ENCODE measurements at regions not wholly inside any gene's neighbourhood (a gene's known extent, or its start where the extent isn't known, plus 50 kb on each side); places are given as distances from the start of the nearest gene placed in this dataset.
"Not testable (repeated sequence)": the region's sequence is repeated elsewhere in the genome, so short reads cannot be mapped to it uniquely, and the experiment has no call there.

DNA sequence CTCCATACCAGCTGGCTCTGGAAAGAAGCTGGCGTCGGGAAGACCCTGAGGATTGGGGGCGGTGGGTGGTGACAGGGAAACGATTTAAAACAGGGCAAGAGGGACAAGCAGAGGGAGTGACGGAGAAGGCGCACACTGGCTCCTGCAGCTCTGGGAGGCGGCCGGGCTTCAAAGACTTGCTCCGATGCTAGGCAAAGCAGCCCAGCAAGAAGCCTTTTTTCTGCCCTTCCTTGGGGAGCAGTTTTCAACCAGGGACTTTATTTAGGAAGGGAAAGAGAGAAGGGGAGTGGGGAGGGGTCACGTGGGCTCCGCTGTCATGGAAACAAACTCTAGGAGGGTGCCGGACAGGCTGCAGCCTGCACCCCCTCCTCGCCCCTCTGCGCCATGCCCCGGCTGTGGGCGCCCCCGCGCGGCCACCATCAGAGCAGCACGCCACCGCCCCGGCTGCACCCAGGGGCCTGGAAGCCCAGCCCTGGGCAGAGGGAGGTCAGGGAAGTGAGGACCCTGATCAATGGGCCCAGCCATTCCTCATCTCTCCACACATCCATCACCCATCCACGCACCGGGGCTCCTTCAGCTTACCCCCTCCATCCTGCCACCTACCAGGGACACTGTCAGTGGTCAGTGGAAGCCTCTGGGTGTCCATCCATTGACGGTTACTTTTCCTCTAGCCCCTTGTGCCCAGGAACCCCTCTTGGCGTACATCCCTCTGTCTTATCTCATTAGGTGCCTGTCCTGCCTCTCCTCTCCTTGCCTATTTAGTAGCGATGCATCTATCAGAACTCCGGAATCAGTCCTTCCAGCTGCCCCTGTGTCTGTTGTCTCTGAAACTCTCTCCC, 66.6 kb upstream of the CCDC167 start:
- Histone ChIP-seq H3K27me3 (peaks cover 42% of the 10 kb centered on the region), H3K27ac (no peak overlapping the region), H3K4me1 (peaks cover 5% of the 10 kb centered on the region), H3K9me3 (no peaks in the 10 kb centered on the region), H3K4me3 (no peak overlapping the region), H3K36me3 (no peaks in the 10 kb centered on the region)
- intact Hi-C loops (cut with DNase I): no loop called here
- TF ChIP-seq CTCF (IDR thresholded peaks at IDR 0.05): peak; percentile 82
- DNase-seq: peak; percentile 69
- peak; percentile 84 for ATAC-seq

- no peak for DNase-seq
- intact Hi-C loops (cut with DNase I): no loop called here
These were observed 65.8 kb upstream of the CCDC167 start for GRCh38 chr6:37565267-37566110.

DNA sequence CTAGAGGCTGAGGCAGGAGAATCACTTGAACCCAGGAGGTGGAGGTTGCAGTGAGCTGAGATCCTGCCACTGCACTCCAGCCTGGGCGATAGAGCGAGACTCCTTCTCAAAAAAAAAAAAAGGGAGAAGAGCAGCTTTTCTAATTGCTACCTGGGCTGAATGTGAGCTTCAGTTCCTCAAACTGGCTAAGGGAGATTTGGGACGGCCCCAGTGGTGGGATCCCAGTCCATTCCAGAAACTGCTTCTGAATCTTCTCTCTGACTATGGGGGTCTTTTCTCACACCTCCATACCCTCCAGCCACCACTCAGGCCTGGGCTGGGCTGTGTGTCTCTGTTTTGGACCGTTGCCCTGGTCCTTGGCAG, 63.2 kb upstream of the CCDC167 start:
- H3K36me3 ChIP-seq; H3K9me3 ChIP-seq; H3K4me1 ChIP-seq; H3K4me3 ChIP-seq; ATAC-seq; H3K27ac ChIP-seq; intact Hi-C loops (cut with DNase I); DNase-seq: not testable (repeated sequence)
- H3K27me3 ChIP-seq: peaks cover 23% of the 10 kb centered on the region

More at GRCh38 chr6:37565267-37566110, 65.8 kb upstream of the CCDC167 start:
- Histone ChIP-seq H3K9me3 (no peaks in the 10 kb centered on the region), H3K4me3 (no peak overlapping the region), H3K27ac (no peak overlapping the region), H3K27me3 (peaks cover 33% of the 10 kb centered on the region), H3K4me1 (peaks cover 5% of the 10 kb centered on the region), H3K36me3 (no peaks in the 10 kb centered on the region)
- no peak for TF ChIP-seq CTCF (IDR thresholded peaks at IDR 0.05)
- no peak for ATAC-seq

DNA sequence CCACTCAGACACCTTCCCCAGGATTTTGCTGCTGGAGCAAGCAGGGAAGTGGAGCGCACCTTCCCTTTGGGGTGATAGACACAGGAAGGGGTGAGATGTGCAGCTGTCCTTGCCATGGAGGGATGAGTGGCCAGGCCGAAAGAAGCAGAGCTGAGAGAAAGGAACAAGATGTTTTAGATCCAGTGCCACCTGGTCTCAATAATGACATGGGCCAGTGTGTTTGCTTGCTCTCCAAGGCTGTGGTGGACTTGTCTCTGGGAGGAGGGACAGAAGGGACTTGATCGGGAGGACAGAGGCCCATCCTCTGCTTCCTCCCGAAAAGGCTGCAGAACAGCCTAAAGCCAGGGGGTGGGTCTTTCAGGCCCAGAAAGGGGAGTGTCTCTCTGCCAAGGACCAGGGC, 61.7 kb upstream of the CCDC167 start:
- peaks cover 5% of the 10 kb centered on the region for H3K4me1 ChIP-seq
- H3K36me3 ChIP-seq: no peaks in the 10 kb centered on the region
- H3K27me3 ChIP-seq: peaks cover 16% of the 10 kb centered on the region
- ATAC-seq (no peak), DNase-seq (no peak)
- intact Hi-C loops (cut with DNase I): no loop called here
- H3K27ac ChIP-seq: no peak overlapping the region
- no peak for TF ChIP-seq CTCF (IDR thresholded peaks at IDR 0.05)
- H3K9me3 ChIP-seq: no peaks in the 10 kb centered on the region
- H3K4me3 ChIP-seq: no peak overlapping the region

GRCh38 chr6:37560737-37561103, 61.0 kb upstream of the CCDC167 start:
- no peak overlapping the region for H3K4me3 ChIP-seq
- ATAC-seq (no peak), DNase-seq (no peak)
- TF ChIP-seq CTCF (IDR thresholded peaks at IDR 0.05): no peak
- intact Hi-C loops (cut with DNase I): no loop called here
- peaks cover 1% of the 10 kb centered on the region for H3K4me1 ChIP-seq
- H3K27me3 ChIP-seq: peaks cover 10% of the 10 kb centered on the region
- no peaks in the 10 kb centered on the region for H3K36me3 ChIP-seq
- no peaks in the 10 kb centered on the region for H3K9me3 ChIP-seq
- H3K27ac ChIP-seq: no peak overlapping the region

DNA sequence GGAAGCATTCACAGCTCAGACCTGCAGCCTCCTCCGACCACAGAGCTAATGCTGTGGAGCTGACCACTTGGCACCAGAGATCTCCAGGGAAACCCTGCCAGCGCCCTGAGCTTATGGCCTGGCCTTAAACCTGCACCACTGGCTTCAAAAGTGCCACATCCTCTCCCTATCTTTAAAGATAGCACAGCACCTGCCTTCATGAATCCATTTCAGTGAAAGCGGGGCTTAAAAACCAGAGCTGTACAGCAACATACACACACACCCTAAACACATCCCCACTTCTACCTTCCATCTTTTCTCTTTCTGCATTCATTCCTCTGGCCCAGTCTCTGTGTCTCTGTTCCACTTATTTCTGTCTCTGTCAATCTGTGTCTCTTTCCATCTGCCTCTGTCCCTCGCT, 59.8 kb upstream of the CCDC167 start:
- no peaks in the 10 kb centered on the region for H3K4me1 ChIP-seq
- intact Hi-C loops (cut with DNase I): no loop called here
- DNase-seq: no peak
- peaks cover 6% of the 10 kb centered on the region for H3K27me3 ChIP-seq
- H3K9me3 ChIP-seq: no peaks in the 10 kb centered on the region
- ATAC-seq: no peak
- H3K36me3 ChIP-seq: no peaks in the 10 kb centered on the region
- no peak overlapping the region for H3K27ac ChIP-seq
- H3K4me3 ChIP-seq: no peak overlapping the region
- TF ChIP-seq CTCF (IDR thresholded peaks at IDR 0.05): no peak
